GM18870 (cell line): ENCODE measurements at regions not wholly inside any gene's neighbourhood (a gene's known extent, or its start where the extent isn't known, plus 50 kb on each side); places are given as distances from the start of the nearest gene placed in this dataset.
"Not testable (repeated sequence)": the region's sequence is repeated elsewhere in the genome, so short reads cannot be mapped to it uniquely, and the experiment has no call there.

Source experiments
- ATAC-seq: cut with Tn5 transposase; IDR thresholded peaks from one replicate; pipeline ENCODE4 v1.9.1; 2021; ENCODE audit warnings: moderate library complexity; ENCODE audit not compliant: unreplicated experiment

DNA sequence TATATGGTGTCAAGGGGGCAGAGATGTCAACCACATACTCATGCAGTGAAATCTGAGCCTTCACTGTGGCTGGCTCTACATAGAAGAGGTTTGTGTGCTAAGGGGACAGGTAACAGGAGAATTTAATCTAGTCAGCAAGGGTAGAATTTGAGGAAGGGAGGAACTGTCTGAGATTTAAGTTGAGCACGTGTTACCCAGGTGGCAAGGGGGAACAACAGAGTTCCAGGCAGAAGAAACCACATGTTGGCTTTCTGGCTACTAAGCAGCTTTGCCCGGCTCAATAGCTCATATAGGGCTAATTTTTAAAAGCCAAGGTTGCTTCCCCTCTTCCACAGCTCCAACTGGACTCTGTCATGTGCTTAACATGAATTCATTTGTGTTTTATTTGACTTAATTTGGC is 397.6 kb downstream of the EDEM1 start:
- no peak for ATAC-seq

- ATAC-seq, result no peak
Observed at GRCh38 chr3:5606884-5607472, 419.5 kb downstream of the EDEM1 start.

GRCh38 chr3:5607581-5607980 is 420.1 kb downstream of the EDEM1 start:
- no peak for ATAC-seq

DNA sequence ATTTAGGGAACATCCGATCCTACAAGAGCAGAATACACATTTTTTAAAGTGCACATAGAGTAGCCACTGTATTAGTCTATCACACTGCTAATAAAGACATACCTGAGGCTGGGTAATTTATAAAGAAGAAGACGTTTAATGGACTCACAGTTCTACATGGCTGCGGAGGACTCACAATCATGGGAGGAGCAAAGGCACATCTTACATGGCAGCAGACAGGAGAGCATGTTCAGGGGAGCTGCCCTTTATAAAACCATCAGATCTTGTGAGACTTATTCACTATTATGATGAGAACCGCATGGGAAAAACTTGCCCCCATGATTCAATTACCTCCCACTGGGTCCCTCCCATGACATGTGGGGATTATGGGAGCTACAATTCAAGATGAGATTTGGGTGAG is 421.5 kb downstream of the EDEM1 start:
- ATAC-seq, result not testable (repeated sequence)

DNA sequence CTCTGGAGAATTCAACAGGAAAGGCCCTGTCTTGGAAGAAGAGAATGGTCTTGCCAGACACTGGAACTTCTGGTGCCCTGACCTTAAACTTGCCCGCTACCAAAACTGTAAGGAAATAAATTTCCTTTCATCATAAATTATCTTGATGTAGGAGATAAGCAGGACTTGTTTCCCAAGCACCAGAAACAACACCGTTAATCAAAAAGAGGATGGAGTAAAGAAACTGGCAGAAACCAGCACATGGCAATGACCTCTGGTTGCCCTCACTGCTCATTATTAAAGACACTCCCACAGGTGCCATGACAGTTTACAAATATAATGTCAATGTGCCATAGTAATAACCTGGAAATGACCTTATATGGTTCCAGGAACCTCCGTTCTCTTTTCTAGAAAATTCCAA is 426.1 kb downstream of the EDEM1 start:
- ATAC-seq, result no peak

DNA sequence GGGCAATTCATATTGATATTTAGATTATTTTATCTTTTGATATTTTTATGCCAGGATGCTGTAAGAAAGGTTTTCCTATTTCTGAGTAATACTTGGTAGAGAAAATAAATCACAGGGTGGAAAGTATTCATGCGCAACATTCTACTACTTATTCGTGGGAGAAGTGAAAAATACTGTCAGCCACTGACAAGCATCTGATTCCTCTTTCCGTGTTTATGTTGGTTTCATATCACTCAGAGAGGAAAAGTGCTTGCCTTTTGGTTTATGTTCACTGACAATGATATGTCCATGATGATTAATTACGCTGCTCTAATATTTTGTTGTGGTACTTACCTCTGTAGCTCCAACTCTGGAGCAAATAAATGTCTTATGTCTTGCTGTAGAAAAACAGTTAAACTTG is 429.4 kb downstream of the EDEM1 start:
- ATAC-seq, result no peak

GRCh38 chr3:5618170-5618569 is 430.7 kb downstream of the EDEM1 start:
- no peak for ATAC-seq

- no peak for ATAC-seq
Observed at GRCh38 chr3:5630406-5630805, 442.9 kb downstream of the EDEM1 start.

- no peak for ATAC-seq
Observed at GRCh38 chr3:5633960-5634359, 446.5 kb downstream of the EDEM1 start.

- no peak for ATAC-seq
Observed at GRCh38 chr3:5634411-5634810, 446.9 kb downstream of the EDEM1 start.

GRCh38 chr3:5635746-5636145 is 448.2 kb downstream of the EDEM1 start:
- ATAC-seq, result no peak

DNA sequence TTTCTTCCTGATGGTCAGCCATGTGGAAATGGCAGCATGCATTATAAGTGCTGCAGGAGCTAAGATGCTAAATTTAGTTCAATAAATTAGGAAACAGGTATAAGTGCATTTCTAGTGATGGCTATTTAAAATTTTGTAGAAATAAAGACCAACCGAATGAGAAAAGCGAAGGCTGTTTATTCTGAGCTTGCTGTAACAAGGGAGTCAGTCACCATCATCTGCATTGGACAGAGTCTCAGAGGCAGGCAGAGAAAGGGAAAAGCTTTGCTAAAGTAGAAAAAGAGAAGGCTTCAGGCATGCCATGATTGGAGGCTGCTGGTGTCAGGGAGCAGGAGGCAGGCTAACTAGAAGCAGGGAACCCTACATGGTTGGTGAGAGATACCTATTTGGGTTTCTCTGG is 451.0 kb downstream of the EDEM1 start:
- ATAC-seq, result no peak

DNA sequence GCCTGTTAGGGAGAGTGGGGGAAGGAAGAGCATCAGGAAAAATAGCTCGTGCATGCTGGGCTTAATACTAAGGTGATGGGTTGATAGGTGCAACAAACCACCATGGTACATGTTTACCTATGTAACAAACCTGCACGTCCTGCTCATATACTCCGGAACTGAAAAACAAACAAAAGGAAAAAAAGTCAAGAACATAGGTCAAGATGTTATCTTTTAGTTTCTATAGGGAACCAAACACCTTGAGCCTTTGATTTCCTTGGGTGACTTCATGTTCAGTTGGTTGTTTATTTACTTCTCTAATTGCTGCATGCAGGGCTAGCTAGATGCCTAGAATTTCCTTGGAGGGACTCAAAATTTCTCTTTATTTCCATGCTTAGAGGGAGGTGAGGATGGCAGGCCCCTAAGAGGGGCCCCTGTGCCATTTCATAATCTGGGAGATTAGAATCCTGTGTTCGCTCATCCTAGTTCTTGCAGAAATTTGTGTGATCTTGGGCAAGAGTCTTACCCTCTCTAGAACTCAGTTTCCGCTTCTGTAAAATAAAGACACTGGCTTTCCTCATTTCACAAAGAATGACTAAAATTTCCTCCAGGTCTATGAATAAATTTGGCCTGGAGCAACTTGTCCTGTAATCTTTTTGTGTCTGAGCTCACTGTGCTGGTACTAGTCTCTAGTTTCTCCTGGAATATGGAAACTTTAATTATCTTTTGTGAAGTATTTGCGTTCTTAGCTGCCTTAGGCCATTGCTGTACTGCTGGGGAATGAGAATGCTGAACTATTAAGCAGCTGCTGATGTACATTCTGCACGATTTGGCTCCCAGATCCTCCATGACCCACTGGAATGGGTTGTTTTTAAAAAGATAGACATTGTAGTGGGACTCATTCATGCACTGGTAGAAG is 457.5 kb downstream of the EDEM1 start:
- ATAC-seq, result no peak

- no peak for ATAC-seq
Observed at GRCh38 chr3:5645692-5646410, 458.3 kb downstream of the EDEM1 start.

DNA sequence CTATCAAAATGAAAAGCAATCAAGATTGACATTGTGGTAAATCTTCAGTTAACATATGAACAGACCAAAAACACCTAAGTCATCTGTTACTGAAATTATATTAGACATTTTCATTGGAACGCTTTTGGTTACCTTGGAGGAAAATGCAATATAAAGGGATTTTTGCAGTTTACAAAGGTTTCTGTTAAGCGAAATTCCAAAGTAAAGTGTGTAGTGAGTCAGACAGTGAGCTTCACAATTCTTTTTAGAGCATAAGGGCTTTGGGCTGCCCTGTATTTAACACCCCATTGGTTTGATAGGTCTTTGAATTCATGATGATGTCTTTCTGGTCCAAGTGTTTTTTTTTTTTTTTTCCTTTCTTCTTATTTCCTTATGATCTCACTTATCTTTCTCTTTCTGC is 462.8 kb downstream of the EDEM1 start:
- ATAC-seq, result no peak

DNA sequence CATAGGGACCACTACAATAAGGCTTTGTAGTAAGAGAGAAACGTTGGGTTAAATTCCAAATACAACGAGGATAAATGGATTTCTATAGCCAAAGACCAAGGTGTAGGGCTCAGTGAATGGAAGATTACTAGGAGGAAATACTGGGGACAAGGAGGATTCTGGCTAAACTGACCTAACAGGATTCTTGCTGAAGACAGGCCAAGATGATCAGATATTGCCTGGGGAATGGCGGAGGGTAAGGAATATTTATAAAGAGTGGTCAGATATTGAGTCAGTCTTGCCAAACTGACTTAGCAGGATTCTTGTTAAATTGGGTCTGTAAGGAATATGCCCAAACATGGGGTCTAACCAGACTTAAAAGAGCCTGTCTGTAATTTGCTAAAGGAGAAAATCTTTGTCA is 463.8 kb downstream of the EDEM1 start:
- no peak for ATAC-seq

DNA sequence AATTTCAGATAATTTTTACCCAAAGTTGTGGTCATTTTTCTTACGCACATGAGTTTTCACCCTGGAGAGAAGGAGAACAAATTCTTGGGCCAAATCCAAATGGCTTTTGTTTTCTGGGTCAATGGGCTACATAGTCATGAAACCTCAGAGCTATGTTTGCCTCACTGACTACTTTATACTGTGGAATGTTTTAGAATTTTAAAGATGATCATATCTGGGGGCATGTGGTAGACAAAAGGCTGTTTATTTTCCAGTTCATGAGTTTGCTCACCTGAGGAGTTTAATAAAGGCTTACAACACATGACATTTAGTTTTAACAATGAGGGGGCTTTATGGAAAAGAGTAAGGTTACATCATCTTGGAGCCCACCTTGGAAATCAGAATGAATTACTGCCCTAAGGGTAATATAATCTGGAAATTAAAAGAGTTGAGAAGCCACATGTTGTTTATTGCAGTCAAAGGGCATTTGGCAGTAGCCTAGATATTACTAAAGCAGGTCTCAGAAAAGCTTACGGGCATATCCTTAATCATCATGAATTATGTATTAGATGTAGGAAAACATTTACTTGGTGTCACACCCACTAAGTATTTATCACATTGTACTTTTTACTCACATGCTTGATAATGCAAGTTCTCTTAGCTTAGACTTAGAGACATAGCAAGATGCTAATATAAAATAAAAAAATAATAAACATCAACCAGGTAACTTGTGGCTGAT is 466.1 kb downstream of the EDEM1 start:
- no peak for ATAC-seq

DNA sequence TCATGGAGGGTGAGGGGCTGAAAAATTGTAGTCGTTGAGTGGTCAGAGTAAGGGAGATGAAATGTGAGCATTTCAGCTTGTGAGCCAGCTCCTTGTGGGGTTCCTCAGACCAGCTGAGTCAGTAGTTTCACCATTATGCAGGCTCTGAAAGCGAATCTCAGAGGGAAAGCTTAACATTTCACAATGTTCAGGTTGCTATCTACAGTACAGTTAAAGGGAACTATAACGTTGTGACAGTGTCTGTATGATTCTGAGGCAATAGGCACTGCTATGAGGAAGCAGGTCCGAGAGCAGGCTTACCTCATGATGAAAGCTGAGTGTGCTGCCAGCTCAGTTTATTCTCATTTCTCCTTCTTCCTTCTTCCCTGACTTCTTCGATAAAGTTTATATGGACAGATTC is 469.6 kb downstream of the EDEM1 start:
- ATAC-seq, result no peak

GRCh38 chr3:5663601-5664000 is 476.1 kb downstream of the EDEM1 start:
- ATAC-seq, result no peak

DNA sequence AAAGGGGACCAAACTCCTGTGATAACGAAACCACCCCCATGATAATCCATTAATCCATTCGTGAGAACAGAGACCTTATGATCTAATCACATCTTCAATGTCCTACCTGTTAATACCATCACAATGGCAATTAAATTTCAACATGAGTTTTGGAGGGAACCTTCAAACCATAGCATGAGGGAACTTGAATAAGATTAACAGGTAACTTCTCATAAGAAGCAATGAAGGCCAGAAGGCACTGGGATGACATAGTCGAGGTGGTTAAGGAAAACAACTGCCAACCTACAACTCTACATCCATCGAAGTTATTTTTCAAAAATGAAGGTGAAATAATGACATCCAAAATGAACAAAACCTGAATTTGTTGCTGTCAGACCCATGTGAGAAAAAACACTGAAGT is 478.9 kb downstream of the EDEM1 start:
- no peak for ATAC-seq

GRCh38 chr3:5673521-5673920 is 486.0 kb downstream of the EDEM1 start:
- ATAC-seq, result no peak
